ENCODE measurements at regions not wholly inside any gene's neighbourhood (a gene's known extent, or its start where the extent isn't known, plus 50 kb on each side); places are given as distances from the start of the nearest gene placed in this dataset.

DNA sequence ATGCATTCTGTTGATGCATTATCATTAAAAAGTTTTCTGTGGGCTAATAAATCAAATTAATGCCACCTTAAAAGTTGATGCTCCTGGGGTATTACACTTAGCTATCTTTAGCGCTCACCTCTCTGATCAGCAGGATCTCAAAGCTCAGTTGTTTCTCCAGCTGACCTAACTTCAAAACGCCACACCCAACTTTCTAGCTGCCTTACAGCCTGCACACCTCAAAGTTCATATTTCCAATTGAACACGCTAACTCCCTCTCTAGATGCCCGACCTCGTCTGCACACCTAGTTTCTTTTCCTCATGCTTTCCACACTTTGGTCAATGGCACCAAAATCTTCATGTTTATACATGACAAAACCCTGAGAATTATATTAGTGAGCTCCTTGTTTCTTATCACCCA, 98.2 kb upstream of the AGTR1 start:
- no peak overlapping the region for H2AFZ ChIP-seq (ENCODE audit: low read depth, low read length)

DNA sequence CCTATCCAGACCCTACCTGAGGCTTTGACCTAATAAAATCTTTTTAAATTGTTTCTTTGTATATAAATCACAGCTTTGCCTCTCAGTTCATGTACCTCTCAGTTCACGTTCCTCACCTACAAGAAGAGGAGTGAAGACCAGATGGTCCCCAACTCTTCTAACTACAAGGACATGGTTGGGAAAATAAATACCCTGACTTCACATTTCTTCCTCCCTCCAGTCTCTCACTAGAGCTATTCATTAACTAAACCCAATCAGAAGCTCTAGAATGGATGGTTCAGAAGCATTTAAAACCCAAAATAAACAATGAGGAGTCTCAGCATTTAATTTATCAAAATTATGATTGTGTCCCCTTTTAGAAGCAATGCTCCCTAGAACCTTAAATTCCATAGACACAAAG, 97.3 kb upstream of the AGTR1 start:
- H3K9ac ChIP-seq (ENCODE audit: low read length), result no peak overlapping the region
- H3K79me2 ChIP-seq (replicated peaks; ENCODE audit: insufficient read depth, low read length), result no peaks in the 10 kb centered on the region
- H3K27ac ChIP-seq (ENCODE audit: low read length), result no peak overlapping the region
- H3K4me3 ChIP-seq (ENCODE audit: low read length), result no peak overlapping the region
- no peak overlapping the region for H2AFZ ChIP-seq (ENCODE audit: low read depth, low read length)
- no peak overlapping the region for H3K4me2 ChIP-seq (ENCODE audit: low read length)
- no peaks in the 10 kb centered on the region for H3K9me2 ChIP-seq (ENCODE audit: insufficient read depth, low read length)
- TF ChIP-seq EP300 (conservative IDR thresholded peaks at IDR 0.05; ENCODE audit: poor library complexity, severe bottlenecking) (no peak), MXI1 (conservative IDR thresholded peaks at IDR 0.05; ENCODE audit: poor library complexity, severe bottlenecking) (no peak), POLR2AphosphoS5 (IDR thresholded peaks at IDR 0.05) (no peak)
- TF ChIP-seq, protein P1, sequence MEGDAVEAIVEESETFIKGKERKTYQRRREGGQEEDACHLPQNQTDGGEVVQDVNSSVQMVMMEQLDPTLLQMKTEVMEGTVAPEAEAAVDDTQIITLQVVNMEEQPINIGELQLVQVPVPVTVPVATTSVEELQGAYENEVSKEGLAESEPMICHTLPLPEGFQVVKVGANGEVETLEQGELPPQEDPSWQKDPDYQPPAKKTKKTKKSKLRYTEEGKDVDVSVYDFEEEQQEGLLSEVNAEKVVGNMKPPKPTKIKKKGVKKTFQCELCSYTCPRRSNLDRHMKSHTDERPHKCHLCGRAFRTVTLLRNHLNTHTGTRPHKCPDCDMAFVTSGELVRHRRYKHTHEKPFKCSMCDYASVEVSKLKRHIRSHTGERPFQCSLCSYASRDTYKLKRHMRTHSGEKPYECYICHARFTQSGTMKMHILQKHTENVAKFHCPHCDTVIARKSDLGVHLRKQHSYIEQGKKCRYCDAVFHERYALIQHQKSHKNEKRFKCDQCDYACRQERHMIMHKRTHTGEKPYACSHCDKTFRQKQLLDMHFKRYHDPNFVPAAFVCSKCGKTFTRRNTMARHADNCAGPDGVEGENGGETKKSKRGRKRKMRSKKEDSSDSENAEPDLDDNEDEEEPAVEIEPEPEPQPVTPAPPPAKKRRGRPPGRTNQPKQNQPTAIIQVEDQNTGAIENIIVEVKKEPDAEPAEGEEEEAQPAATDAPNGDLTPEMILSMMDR (IDR thresholded peaks at IDR 0.05; ENCODE audit: poor library complexity, severe bottlenecking), result no peak
- H3K27me3 ChIP-seq (ENCODE audit: insufficient read depth, low read depth, low read length), result no peaks in the 10 kb centered on the region
- no peaks in the 10 kb centered on the region for H3K36me3 ChIP-seq (ENCODE audit: insufficient read depth, low read length)
- no peaks in the 10 kb centered on the region for H4K20me1 ChIP-seq (ENCODE audit: insufficient read depth)
- H3F3A ChIP-seq (ENCODE audit: insufficient read depth, low read length, poor library complexity, severe bottlenecking), result no peaks in the 10 kb centered on the region
- no peaks in the 10 kb centered on the region for H3K9me3 ChIP-seq (ENCODE audit: low read length)

More for the DNA sequence above, 98.2 kb upstream of the AGTR1 start:
- Histone ChIP-seq H3F3A (ENCODE audit: insufficient read depth, low read length, poor library complexity, severe bottlenecking) (no peaks in the 10 kb centered on the region), H3K36me3 (ENCODE audit: insufficient read depth, low read length) (no peaks in the 10 kb centered on the region), H4K20me1 (ENCODE audit: insufficient read depth) (no peaks in the 10 kb centered on the region), H3K9ac (ENCODE audit: low read length) (no peak overlapping the region), H3K9me3 (ENCODE audit: low read length) (no peaks in the 10 kb centered on the region), H3K27ac (ENCODE audit: low read length) (no peak overlapping the region), H3K27me3 (ENCODE audit: insufficient read depth, low read depth, low read length) (no peaks in the 10 kb centered on the region), H3K4me3 (ENCODE audit: low read length) (no peak overlapping the region), H3K79me2 (replicated peaks; ENCODE audit: insufficient read depth, low read length) (no peaks in the 10 kb centered on the region), H3K9me2 (ENCODE audit: insufficient read depth, low read length) (no peaks in the 10 kb centered on the region), H3K4me2 (ENCODE audit: low read length) (no peak overlapping the region)
- TF ChIP-seq POLR2AphosphoS5 (IDR thresholded peaks at IDR 0.05), result no peak
- no peak for TF ChIP-seq EZH2 (IDR thresholded peaks at IDR 0.05; ENCODE audit: borderline replicate concordance, insufficient read depth, low read length, poor library complexity, severe bottlenecking)
- TF ChIP-seq, protein P2, sequence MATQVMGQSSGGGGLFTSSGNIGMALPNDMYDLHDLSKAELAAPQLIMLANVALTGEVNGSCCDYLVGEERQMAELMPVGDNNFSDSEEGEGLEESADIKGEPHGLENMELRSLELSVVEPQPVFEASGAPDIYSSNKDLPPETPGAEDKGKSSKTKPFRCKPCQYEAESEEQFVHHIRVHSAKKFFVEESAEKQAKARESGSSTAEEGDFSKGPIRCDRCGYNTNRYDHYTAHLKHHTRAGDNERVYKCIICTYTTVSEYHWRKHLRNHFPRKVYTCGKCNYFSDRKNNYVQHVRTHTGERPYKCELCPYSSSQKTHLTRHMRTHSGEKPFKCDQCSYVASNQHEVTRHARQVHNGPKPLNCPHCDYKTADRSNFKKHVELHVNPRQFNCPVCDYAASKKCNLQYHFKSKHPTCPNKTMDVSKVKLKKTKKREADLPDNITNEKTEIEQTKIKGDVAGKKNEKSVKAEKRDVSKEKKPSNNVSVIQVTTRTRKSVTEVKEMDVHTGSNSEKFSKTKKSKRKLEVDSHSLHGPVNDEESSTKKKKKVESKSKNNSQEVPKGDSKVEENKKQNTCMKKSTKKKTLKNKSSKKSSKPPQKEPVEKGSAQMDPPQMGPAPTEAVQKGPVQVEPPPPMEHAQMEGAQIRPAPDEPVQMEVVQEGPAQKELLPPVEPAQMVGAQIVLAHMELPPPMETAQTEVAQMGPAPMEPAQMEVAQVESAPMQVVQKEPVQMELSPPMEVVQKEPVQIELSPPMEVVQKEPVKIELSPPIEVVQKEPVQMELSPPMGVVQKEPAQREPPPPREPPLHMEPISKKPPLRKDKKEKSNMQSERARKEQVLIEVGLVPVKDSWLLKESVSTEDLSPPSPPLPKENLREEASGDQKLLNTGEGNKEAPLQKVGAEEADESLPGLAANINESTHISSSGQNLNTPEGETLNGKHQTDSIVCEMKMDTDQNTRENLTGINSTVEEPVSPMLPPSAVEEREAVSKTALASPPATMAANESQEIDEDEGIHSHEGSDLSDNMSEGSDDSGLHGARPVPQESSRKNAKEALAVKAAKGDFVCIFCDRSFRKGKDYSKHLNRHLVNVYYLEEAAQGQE (IDR thresholded peaks at IDR 0.05; ENCODE audit: borderline replicate concordance), result no peak
- TF ChIP-seq MXI1 (conservative IDR thresholded peaks at IDR 0.05; ENCODE audit: poor library complexity, severe bottlenecking), result no peak
- TF ChIP-seq EP300 (conservative IDR thresholded peaks at IDR 0.05; ENCODE audit: poor library complexity, severe bottlenecking), result no peak
- TF ChIP-seq SMC3 (conservative IDR thresholded peaks at IDR 0.05; ENCODE audit: poor library complexity), result no peak
- no peak for TF ChIP-seq TAF1 (IDR thresholded peaks at IDR 0.05; ENCODE audit: low read depth)
- TF ChIP-seq, protein P1 (IDR thresholded peaks at IDR 0.05; ENCODE audit: poor library complexity, severe bottlenecking), result no peak
- TF ChIP-seq RAD21 (conservative IDR thresholded peaks at IDR 0.05), result no peak
